ENCODE measurements at regions not wholly inside any gene's neighbourhood (a gene's known extent, or its start where the extent isn't known, plus 50 kb on each side); places are given as distances from the start of the nearest gene placed in this dataset.

- no peak for DNase-seq
- intact Hi-C loops (cut with DNase I; ENCODE audit: low total_unique reads): no loop called here
- Histone ChIP-seq H3K27ac (no peak overlapping the region), H3K4me3 (no peak overlapping the region), H3K4me1 (peaks cover 0 to 6% (median 0%) of the 10 kb centered on the region in 6 donors), H3K36me3 (no peaks in the 10 kb centered on the region), H3K9me3 (no peaks in the 10 kb centered on the region), H3K27me3 (replicated peaks in 1 of 7) (no peaks in the 10 kb centered on the region)
- TF ChIP-seq POLR2A (IDR thresholded peaks at IDR 0.05): no peak
- no peak for TF ChIP-seq CTCF (IDR thresholded peaks at IDR 0.05 in 8 of 11, conservative IDR thresholded peaks at IDR 0.05 in 3 of 11)
- TF ChIP-seq POLR2AphosphoS5 (IDR thresholded peaks at IDR 0.05): no peak
- 73 to 88% (median 76%) methylated on average over 6 of the region's 6 CpGs for WGBS, 5 donors
Observed at GRCh38 chr4:18294021-18294420, 272.5 kb upstream of the LCORL start.

GRCh38 chr4:18292411-18292810 lies 270.9 kb upstream of the LCORL start:
- intact Hi-C loops (cut with DNase I; ENCODE audit: low total_unique reads): no loop called here
- no peak for TF ChIP-seq CTCF (IDR thresholded peaks at IDR 0.05 in 8 of 11, conservative IDR thresholded peaks at IDR 0.05 in 3 of 11)
- no peak for TF ChIP-seq POLR2AphosphoS5 (IDR thresholded peaks at IDR 0.05)
- no peak for TF ChIP-seq POLR2A (IDR thresholded peaks at IDR 0.05)
- WGBS, 5 donors: 82 to 88% (median 87%) methylated on average over 6 of the region's 6 CpGs

GRCh38 chr4:18291981-18292380 lies 270.4 kb upstream of the LCORL start:
- DNase-seq: no peak
- intact Hi-C loops (cut with DNase I; ENCODE audit: low total_unique reads): no loop called here
- 86 to 94% (median 90%) methylated on average over 2 of the region's 2 CpGs for WGBS, 5 donors
- Histone ChIP-seq H3K4me1 (peaks cover 0 to 6% (median 0%) of the 10 kb centered on the region in 6 donors), H3K9me3 (no peaks in the 10 kb centered on the region), H3K4me3 (no peak overlapping the region), H3K27ac (no peak overlapping the region), H3K36me3 (no peaks in the 10 kb centered on the region), H3K27me3 (replicated peaks in 1 of 7) (no peaks in the 10 kb centered on the region)
- TF ChIP-seq CTCF (IDR thresholded peaks at IDR 0.05 in 8 of 11, conservative IDR thresholded peaks at IDR 0.05 in 3 of 11) (no peak), POLR2AphosphoS5 (IDR thresholded peaks at IDR 0.05) (no peak), POLR2A (IDR thresholded peaks at IDR 0.05) (no peak)

More at GRCh38 chr4:18292411-18292810, 270.9 kb upstream of the LCORL start:
- no peak overlapping the region for H3K4me3 ChIP-seq
- no peaks in the 10 kb centered on the region for H3K36me3 ChIP-seq
- no peaks in the 10 kb centered on the region for H3K27me3 ChIP-seq (replicated peaks in 1 of 7)
- DNase-seq: no peak
- no peaks in the 10 kb centered on the region for H3K9me3 ChIP-seq
- H3K4me1 ChIP-seq: peaks cover 0 to 6% (median 0%) of the 10 kb centered on the region in 6 donors
- H3K27ac ChIP-seq: no peak overlapping the region

- intact Hi-C loops (cut with DNase I; ENCODE audit: low total_unique reads): no loop called here
- Histone ChIP-seq H3K27ac (no peak overlapping the region), H3K4me1 (peaks cover 0 to 6% (median 0%) of the 10 kb centered on the region in 6 donors), H3K9me3 (no peaks in the 10 kb centered on the region), H3K36me3 (no peaks in the 10 kb centered on the region), H3K27me3 (replicated peaks in 1 of 7) (no peaks in the 10 kb centered on the region), H3K4me3 (no peak overlapping the region)
- TF ChIP-seq CTCF (IDR thresholded peaks at IDR 0.05 in 8 of 11, conservative IDR thresholded peaks at IDR 0.05 in 3 of 11) (no peak), POLR2AphosphoS5 (IDR thresholded peaks at IDR 0.05) (no peak), POLR2A (IDR thresholded peaks at IDR 0.05) (no peak)
- no peak for DNase-seq
- 57 to 84% (median 73%) methylated on average over 5 of the region's 5 CpGs for WGBS, 5 donors
Observed at GRCh38 chr4:18291256-18291655, 269.7 kb upstream of the LCORL start.
